ENCODE measurements at regions not wholly inside any gene's neighbourhood (a gene's known extent, or its start where the extent isn't known, plus 50 kb on each side); places are given as distances from the start of the nearest gene placed in this dataset.

- Histone ChIP-seq H3K36me3 (ENCODE audit: insufficient read depth, low read length, poor library complexity, severe bottlenecking) (no peaks in the 10 kb centered on the region), H3K4me1 (ENCODE audit: insufficient read depth, low read length, poor library complexity, severe bottlenecking) (no peaks in the 10 kb centered on the region), H3K9me3 (ENCODE audit: low read depth, low read length, poor library complexity, severe bottlenecking) (no peaks in the 10 kb centered on the region), H3K27ac (ENCODE audit: low read depth, low read length, poor library complexity, severe bottlenecking) (no peak overlapping the region), H3K27me3 (replicated peaks; ENCODE audit: insufficient read depth, low read depth, low read length, poor library complexity) (no peaks in the 10 kb centered on the region), H3K4me3 (ENCODE audit: low read depth, low read length, poor library complexity, severe bottlenecking) (no peak overlapping the region)
- DNase-seq (ENCODE audit: low spot score), result no peak
- intact Hi-C loops (cut with micrococcal nuclease; ENCODE audit: unreplicated experiment), result no loop called here
- POLR2A ChIA-PET (ENCODE audit: low non-redundant PET), result no interaction called here
- CTCF ChIA-PET, result no interaction called here
- no TSS peak for BruUV-seq (replicated peaks)
- TF ChIP-seq, protein P1, sequence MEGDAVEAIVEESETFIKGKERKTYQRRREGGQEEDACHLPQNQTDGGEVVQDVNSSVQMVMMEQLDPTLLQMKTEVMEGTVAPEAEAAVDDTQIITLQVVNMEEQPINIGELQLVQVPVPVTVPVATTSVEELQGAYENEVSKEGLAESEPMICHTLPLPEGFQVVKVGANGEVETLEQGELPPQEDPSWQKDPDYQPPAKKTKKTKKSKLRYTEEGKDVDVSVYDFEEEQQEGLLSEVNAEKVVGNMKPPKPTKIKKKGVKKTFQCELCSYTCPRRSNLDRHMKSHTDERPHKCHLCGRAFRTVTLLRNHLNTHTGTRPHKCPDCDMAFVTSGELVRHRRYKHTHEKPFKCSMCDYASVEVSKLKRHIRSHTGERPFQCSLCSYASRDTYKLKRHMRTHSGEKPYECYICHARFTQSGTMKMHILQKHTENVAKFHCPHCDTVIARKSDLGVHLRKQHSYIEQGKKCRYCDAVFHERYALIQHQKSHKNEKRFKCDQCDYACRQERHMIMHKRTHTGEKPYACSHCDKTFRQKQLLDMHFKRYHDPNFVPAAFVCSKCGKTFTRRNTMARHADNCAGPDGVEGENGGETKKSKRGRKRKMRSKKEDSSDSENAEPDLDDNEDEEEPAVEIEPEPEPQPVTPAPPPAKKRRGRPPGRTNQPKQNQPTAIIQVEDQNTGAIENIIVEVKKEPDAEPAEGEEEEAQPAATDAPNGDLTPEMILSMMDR (conservative IDR thresholded peaks at IDR 0.05; ENCODE audit: low read depth, low read length), result no peak
Observed at GRCh38 chr10:130360826-130361311, 224.7 kb downstream of the GLRX3 start.

GRCh38 chr10:130361351-130362105 lies 225.3 kb downstream of the GLRX3 start:
- Histone ChIP-seq H3K36me3 (ENCODE audit: insufficient read depth, low read length, poor library complexity, severe bottlenecking) (no peaks in the 10 kb centered on the region), H3K27ac (ENCODE audit: low read depth, low read length, poor library complexity, severe bottlenecking) (no peak overlapping the region), H3K27me3 (replicated peaks; ENCODE audit: insufficient read depth, low read depth, low read length, poor library complexity) (no peaks in the 10 kb centered on the region), H3K4me1 (ENCODE audit: insufficient read depth, low read length, poor library complexity, severe bottlenecking) (no peaks in the 10 kb centered on the region), H3K4me3 (ENCODE audit: low read depth, low read length, poor library complexity, severe bottlenecking) (no peak overlapping the region), H3K9me3 (ENCODE audit: low read depth, low read length, poor library complexity, severe bottlenecking) (no peaks in the 10 kb centered on the region)
- BruUV-seq (replicated peaks), result no TSS peak
- ChIA-PET POLR2A (ENCODE audit: low non-redundant PET) (no interaction called here), CTCF (no interaction called here)
- TF ChIP-seq, protein P1 (conservative IDR thresholded peaks at IDR 0.05; ENCODE audit: low read depth, low read length), result no peak
- DNase-seq (ENCODE audit: low spot score), result no peak
- intact Hi-C loops (cut with micrococcal nuclease; ENCODE audit: unreplicated experiment), result no loop called here

DNA sequence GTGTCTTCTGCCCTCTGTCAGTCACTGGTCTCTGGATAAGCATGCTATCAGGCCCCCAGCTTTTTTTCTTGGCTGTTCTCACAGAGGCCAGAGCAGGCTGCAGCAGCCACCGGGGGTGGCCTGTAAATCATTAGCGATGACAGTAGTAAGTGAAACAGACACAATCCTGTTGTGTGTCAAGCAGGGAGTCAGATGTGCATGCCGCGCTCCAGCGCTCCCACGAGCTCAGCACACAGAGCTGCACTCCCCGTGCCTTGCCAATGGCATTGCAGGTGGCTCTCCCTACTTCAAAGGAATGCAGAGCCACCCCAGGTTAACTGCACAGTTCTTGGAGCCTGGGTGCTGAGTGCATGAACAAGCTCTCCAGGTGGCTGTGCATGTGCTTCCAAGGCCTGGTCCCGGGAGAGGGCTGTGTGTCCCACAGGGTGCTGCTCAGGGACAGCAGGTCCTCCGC lies 226.1 kb downstream of the GLRX3 start:
- no peak for DNase-seq (ENCODE audit: low spot score)
- ChIA-PET CTCF (no interaction called here), POLR2A (ENCODE audit: low non-redundant PET) (no interaction called here)
- intact Hi-C loops (cut with micrococcal nuclease; ENCODE audit: unreplicated experiment), result no loop called here
- H3K9me3 ChIP-seq (ENCODE audit: low read depth, low read length, poor library complexity, severe bottlenecking), result no peaks in the 10 kb centered on the region
- H3K4me1 ChIP-seq (ENCODE audit: insufficient read depth, low read length, poor library complexity, severe bottlenecking), result no peaks in the 10 kb centered on the region
- H3K36me3 ChIP-seq (ENCODE audit: insufficient read depth, low read length, poor library complexity, severe bottlenecking), result no peaks in the 10 kb centered on the region
- no peak overlapping the region for H3K4me3 ChIP-seq (ENCODE audit: low read depth, low read length, poor library complexity, severe bottlenecking)
- BruUV-seq (replicated peaks), result no TSS peak
- TF ChIP-seq, protein P1 (conservative IDR thresholded peaks at IDR 0.05; ENCODE audit: low read depth, low read length), result no peak
- TF ChIP-seq EZH2 (IDR thresholded peaks at IDR 0.05; ENCODE audit: borderline replicate concordance, low read depth, low read length, poor library complexity, severe bottlenecking), result no peak
- H3K27me3 ChIP-seq (replicated peaks; ENCODE audit: insufficient read depth, low read depth, low read length, poor library complexity), result no peaks in the 10 kb centered on the region
- no peak overlapping the region for H3K27ac ChIP-seq (ENCODE audit: low read depth, low read length, poor library complexity, severe bottlenecking)

Measured in A673 (cell line).